ENCODE measurements at regions not wholly inside any gene's neighbourhood (a gene's known extent, or its start where the extent isn't known, plus 50 kb on each side); places are given as distances from the start of the nearest gene placed in this dataset.
A peak's percentile ranks its signal among the peaks of the same experiment; 100 is the strongest.

- DNase-seq: no peak
These were observed 145.4 kb downstream of the ARL6IP6 start for GRCh38 chr2:152863826-152864225.

- peak; percentile 22 for DNase-seq
These were observed 143.0 kb downstream of the ARL6IP6 start for GRCh38 chr2:152861349-152861942.

- DNase-seq: no peak
These were observed 140.3 kb downstream of the ARL6IP6 start for GRCh38 chr2:152858594-152859265.

GRCh38 chr2:152846697-152847470 lies 128.5 kb downstream of the ARL6IP6 start:
- DNase-seq: peak; percentile 66

- no peak for DNase-seq
These were observed 117.3 kb downstream of the ARL6IP6 start for GRCh38 chr2:152835674-152836073.

- no peak for DNase-seq
These were observed 109.5 kb downstream of the ARL6IP6 start for GRCh38 chr2:152827944-152828343.

- peak; percentile 17 for DNase-seq
These were observed 108.3 kb downstream of the ARL6IP6 start for GRCh38 chr2:152826581-152827279.

GRCh38 chr2:152825834-152826233 lies 107.4 kb downstream of the ARL6IP6 start:
- peak; percentile 52 for DNase-seq

GRCh38 chr2:152823905-152824304 lies 105.5 kb downstream of the ARL6IP6 start:
- no peak for DNase-seq

- DNase-seq: no peak
These were observed 104.3 kb downstream of the ARL6IP6 start for GRCh38 chr2:152822676-152823075.

GRCh38 chr2:152820048-152820447 lies 101.6 kb downstream of the ARL6IP6 start:
- DNase-seq: no peak

- DNase-seq: no peak
These were observed 97.3 kb downstream of the ARL6IP6 start for GRCh38 chr2:152815634-152816257.

GRCh38 chr2:152814475-152815030 lies 96.1 kb downstream of the ARL6IP6 start:
- DNase-seq: no peak

- DNase-seq: no peak
These were observed 94.9 kb downstream of the ARL6IP6 start for GRCh38 chr2:152813351-152813750.

Measured in fibroblast of skin of back (primary cell).